NCI-H2107 treated with DMSO at 0.1 percent for 48 hours (cell line): ENCODE measurements at regions not wholly inside any gene's neighbourhood (a gene's known extent, or its start where the extent isn't known, plus 50 kb on each side); places are given as distances from the start of the nearest gene placed in this dataset.
"Not testable (repeated sequence)": the region's sequence is repeated elsewhere in the genome, so short reads cannot be mapped to it uniquely, and the experiment has no call there.

ENCODE experiments used
- DNase-seq: peaks from one replicate; lab custom pipeline; 2025; ENCODE audit not compliant: unreplicated experiment; lab: John Stamatoyannopoulos, UW

DNA sequence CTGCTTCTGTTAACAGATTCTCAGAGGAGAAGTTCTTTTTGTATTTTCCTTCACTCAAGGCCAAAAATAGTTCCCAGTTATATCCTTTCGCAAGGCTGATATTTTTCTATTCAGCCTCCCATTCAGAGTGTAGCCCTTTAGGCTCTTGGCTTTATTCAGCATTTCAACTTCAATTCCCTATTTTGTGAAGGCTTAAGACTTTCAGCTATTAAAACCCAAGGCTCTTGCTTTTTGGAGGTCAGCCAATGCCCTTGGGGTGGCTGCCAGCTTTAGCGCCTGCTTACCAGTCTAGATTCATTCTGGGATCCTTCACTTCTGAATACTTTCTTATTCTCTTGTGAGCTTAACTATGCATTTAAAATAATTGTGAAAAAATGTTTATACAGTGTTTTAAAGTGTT, 57.3 kb upstream of the ADGRA3 start:
- DNase-seq: no peak

DNA sequence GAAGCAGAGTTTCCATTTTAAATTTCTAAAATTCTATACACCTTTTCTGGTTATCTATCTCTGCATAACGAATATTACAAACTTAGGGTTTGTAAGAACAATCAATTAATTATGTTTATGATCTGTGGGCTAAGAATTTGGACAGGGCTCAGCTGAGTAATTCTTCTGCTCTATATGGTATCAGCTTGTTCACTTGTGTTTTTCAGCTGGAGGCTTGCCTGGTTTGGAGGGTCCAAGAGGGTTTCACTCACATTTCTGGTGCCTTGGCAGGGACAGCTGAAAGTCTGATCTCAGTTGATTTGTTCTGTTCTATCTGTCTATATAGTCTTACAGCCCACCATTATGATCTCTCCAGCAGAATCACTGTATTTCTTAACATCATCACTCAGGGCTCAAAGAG, 57.8 kb upstream of the ADGRA3 start:
- no peak for DNase-seq

DNA sequence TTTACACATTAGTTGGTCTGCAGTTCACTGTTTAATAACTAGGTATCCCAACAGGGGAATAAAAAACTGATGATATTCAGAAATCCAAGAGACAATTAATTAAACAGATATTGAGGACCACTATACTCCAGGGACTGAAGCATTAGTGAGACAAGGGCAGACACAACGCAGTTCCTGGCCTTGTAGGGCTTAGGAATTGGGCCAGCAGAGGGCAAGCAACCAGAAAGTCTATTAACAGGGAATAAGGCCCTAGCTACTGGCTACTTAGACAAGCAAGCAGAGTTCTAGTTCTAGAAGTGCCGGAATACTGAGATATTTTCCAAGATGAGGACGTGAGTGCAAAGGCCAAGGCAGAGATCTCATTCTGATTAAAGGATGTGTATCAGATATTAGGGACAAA, 58.6 kb upstream of the ADGRA3 start:
- DNase-seq: no peak

DNA sequence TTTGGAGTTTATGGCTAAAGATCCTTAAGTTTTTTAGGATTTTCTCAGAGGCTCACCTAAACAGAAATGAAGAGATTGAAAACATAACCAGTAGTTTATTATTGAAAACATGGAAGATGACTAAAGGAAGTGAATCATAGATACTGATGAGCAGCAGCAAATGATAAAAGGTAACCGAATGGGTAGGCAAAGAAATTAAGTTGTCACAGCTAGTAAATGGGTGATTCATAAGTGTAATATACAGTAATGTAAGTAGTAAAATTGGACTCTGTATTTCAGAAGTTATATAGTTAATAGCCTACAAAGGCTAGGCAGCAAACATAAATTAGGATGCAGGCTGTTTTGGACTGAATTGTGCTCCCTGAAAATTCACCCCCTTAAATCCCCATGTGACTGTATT, 59.0 kb upstream of the ADGRA3 start:
- DNase-seq: no peak

DNA sequence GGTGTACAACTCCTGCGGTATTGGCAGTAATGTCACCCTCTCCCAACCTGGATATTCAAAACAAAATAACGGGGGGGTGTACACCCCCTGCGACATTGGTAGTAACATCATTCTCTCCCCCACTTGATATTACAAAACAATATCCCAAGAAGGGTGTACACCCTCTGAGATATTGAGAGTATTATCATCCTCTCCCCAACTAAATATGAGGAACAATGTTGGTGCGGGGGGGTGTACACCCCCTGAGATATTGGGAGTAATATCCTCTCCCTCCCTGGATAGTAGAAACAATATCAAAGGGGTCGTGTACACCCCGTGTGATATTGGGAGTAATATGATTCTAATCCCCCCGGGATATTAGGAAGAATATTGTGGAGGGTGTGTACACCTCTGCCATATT, 71.4 kb upstream of the ADGRA3 start:
- no peak for DNase-seq

DNA sequence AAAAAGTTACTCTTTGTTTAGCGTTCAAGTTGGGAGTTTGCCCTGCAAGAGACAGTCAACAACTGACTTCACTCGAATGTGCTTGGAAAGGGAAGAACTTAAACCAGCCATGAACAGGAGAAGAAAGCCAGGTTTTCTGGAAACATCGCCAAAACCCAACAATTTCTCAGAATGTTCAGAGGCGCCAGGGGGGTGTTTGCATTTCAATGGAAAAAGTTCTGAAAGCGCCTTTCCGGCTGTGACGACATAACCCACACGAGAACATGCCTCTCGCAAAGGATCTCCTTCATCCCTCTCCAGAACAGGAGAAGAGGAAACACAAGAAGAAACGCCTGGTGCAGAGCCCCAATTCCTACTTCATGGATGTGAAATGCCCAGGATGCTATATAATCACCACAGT, 78.1 kb upstream of the ADGRA3 start:
- DNase-seq: no peak

DNA sequence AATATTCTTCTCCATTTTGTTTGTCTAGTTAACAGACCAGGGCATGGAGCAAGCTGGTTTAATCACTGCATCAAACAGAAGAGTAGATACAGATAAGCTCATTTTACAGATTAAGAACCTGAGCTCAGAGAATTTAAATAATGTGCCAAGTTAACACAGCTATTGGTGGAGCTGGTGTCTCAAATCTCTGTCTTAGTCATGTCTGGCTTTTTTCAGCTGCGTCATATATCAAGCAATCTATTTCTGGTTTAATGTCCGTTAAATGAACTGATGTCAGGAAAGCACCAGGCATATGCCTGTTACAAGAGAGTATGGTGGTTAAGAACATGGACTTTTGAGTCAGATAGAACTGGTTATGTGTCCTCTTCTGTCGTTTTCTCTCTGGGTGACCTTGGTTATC, 79.8 kb upstream of the ADGRA3 start:
- no peak for DNase-seq

DNA sequence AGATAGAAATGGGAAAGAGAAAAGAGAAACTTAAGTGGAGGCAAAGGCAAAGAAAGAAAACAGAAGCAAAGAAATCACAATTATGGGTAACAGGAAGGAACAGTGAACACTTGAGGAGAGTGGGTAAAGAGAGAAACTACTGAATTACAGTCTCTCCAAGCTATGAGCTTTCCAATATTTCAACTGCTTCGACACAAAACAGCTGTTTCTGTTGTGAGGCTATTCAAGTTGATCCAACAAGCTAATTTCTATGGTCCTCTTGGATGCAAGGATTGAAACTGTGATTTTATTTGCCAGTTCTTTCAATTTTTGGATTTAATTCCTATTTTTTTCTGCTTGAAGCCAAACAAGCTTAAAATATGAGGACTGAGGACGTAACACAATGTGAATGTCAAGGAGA, 80.5 kb upstream of the ADGRA3 start:
- no peak for DNase-seq

DNA sequence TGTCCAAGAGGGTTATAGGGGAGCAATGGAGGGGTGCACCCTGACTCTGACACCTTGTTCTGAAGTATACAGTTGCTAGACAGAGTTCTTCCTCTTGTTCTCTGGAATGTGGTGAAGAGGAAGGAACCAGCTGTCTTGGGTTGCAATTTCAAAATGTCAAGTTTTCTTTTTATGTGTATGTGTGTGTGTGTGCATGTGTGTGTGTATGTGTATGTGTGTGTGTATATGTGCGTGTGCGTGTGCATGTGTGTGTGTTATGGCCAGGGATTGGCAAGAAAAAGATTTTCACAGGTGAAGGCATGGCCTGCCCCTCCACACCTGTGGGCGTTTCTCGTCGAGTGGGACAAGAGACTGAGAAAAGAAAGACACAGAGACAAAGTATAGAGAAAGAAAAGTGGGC, 81.6 kb upstream of the ADGRA3 start:
- no peak for DNase-seq

DNA sequence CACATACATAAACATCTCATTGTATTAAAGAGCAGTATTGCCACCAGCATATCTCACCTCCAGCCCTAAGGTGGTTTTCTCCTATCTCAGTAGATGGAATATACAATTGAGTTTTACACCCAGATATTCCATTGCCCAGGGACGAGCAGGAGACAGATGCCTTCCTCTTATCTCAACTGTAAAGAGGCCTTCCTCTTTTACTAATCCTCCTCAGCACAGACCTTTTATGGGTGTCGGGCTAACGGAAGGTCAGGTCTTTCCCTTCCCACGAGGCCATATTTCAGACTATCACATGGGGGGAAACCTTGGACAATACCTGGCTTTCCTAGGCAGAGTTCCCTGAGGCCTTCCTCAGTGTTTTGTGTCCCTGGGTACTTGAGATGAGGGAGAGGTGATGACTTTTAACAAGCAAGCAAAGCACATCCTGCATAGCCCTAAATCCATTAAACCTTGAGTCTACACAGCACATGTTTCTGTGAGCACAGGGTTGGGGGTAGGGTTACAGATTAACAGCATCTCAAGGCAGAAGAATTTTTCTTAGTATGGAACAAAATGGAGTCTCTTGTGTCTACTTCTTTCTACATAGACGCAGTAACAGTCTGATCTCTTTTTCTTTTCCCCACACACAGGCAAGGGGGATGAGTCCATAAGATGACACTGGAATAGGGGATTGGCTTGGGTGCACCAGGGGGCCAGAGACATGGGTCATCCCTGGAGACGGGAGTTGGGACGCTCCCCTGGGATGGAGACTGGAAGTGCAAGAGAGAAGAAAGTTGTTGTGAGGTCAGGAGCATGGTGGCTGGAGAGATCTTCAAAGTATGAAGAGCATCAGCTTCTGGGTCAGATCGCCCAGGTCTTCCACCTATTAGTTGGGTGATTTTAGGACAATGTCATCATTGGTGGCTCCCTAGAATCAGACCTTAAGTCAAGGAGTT, 82.5 kb upstream of the ADGRA3 start:
- not testable (repeated sequence) for DNase-seq

DNA sequence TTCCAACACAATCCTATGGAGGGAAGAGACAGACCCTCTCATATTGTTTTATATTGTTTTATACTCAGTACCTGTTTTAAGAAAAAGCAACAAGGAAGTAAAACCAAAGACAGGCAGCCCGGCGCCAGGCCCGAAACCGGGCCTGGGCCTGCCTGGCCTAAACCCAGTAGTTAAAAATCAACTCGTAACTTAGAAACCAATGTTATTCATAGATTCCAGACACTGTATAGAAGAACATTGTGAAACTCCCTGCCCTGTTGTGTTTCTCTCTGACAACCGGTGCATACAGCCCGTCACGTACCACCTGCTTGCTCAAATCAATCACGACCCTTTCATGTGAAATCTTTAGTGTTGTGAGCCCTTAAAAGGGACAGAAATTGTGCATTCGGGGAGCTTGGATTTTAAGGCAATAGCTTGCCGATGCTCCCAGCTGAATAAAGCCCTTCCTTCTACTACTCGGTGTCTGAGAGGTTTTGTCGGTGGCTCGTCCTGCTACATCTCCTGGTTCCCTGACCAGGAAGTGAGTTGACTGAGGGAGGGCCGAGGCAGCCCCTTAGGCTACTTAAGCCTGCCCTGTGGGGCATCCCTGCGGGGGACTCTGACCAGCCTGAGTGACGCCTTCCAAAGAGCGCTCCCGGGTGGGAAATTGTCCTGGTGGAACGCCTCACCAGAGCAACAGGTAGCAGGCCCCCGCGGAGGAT, 83.5 kb upstream of the ADGRA3 start:
- not testable (repeated sequence) for DNase-seq

DNA sequence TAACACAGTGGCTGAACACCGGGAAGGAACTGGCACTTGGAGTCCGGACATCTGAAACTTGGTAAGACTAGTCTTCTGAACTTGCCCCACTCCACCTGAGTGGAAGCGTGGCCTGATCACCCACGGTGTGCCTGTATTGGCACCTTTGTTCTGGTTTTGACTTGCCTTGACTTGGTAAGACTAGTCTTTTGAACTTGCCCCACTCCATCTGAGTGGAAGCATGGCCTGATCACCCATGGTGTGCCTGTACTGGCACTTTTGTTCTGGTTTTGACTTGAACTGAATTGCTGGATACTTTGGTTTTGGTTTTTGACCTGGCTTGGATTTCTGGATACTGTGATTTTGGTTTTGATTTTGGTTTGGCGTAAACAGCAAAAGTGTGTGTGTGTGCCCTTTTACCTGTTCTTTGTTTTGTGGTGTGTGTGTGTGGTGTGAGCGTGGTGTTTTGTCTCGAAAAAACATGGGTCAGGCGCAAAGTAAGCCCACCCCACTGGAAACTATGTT, 84.1 kb upstream of the ADGRA3 start:
- DNase-seq: not testable (repeated sequence)

DNA sequence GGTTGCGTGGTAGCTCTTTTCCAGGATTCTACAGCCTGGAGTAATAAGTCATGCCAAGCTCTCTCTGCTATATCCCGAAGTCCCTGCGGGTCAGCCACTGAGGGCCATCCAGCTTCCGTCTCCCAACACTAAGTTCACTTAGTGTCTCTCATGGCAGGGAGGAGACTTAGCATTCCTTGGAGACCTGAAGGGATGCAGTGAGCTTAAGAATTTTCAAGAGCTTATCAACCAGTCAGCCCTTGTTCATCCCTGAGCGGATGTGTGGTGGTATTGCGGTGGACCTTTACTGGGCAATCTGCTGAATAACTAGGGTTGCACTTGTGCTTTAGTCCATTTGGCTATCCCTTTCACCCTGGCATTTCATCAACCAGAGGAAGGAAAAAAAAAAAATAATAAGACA, 85.8 kb upstream of the ADGRA3 start:
- DNase-seq: not testable (repeated sequence)

DNA sequence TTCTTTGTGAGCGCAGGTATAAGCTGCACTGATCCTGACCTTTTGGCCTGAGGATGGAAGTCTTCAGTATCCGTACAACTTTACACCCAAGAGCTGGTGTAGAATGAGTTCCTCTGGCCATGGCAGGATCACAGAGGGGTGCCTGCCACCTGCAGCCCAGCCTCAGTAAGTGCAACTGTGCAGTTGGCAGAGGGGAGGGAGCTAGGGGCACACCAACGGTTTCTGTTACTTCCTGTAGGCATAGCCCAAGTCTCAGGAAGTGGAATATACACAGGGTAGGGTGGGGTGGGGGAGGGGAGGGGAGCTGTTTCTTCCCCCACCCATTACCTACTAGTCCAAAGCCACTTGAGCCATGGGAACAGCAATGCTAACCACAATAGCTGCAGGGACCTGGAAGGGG, 85.4 kb upstream of the GBA3 start:
- peak; percentile 18 for DNase-seq

DNA sequence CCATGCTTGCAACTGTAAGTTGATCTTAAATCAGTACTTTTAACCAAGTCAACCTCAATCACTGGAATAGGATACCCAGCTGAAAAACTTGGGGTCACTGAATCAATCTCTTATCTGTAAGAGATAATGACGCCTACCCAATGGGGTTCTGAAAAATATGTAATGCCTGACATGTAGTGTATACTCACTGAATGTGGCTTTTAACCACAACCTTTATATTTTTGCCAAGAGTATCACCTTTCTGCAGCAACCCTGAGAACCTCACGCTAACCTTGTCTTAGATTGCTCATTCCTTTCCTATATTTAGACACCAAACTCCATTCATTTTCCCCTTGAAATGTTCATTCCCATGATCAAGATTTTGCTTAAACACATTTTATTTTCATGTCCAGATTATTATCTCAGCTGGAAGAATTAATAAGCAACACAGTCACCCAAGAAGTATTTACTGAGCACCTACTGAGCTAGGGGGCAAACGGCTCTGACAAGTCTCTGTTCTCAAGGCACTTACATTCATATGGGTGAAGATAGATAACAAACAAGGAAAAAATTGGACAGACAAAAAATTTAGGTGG, 82.7 kb upstream of the GBA3 start:
- DNase-seq: not testable (repeated sequence)

DNA sequence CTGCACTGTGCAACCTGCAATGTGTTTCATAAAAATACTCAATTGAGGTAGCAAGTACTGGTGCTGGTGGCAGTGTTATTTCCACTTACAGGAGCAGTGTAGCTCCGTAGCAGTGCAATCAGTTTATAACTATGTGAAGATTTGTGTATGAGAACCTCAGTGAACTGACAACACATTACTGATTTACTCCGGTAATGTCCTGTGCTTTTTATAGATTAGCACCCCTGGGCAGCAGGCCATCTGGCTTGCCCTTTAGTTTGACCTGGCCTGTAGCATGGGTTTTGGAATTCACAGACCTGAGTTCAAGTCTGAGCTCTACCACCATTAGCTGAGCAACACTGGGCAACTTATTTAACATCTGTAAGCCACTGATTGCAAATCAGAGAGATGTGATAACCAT, 78.6 kb upstream of the GBA3 start:
- no peak for DNase-seq

DNA sequence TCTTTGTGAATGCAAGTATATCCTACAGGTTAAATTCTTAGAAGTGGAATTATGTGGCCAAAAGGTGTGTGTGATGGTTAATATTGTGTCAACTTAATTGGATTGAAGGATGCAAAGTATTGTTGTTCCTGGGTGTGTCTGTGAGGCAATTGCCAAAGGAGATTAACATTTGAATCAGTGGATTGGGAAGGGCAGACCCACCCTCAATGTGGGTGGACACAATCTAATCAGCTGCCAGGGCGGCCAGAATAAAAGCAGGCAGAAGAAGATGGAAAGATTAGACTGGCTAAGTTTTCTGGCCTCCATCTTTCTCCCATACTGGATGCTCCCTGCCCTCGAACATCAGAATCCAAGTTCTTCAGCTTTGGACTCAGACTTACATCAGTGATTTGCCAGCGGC, 76.2 kb upstream of the GBA3 start:
- no peak for DNase-seq

DNA sequence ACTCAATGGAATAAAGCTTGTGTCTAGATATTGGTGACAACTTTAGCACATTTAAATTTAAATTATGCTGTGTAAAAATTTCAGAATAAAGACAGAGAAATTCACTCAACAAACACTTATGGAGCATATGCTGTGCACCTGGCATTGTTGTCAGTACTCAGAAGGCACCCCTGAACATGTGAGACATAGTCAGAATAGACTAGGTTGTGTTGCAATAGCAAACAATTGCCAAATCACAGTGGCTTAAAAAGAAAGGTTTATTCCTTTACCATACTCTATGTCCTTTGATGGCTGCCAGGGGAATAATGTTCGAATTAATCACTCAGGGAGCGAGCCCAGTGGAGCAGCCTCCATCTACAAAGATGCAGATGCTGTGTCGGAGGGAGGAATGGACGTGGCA, 72.6 kb upstream of the GBA3 start:
- DNase-seq: not testable (repeated sequence)

DNA sequence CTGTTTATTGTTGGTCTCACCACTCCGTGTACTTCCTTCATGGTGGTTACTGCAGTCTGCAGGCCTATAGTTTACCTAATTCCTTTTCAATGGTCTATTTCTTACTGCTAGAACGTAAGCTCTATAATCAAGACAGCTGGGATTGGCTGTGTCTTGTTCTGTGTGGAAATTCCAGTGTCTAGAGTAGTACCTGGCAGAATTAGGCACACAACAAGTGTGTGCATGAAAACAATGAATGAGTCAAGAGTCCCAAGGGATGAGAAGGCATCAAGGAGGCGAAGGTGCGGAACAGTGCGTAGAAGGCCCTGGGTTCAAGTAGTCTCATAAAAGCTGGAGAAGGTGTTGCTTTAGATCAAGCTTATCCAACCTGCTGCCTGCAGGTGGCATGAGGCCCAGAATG, 70.8 kb upstream of the GBA3 start:
- not testable (repeated sequence) for DNase-seq

DNA sequence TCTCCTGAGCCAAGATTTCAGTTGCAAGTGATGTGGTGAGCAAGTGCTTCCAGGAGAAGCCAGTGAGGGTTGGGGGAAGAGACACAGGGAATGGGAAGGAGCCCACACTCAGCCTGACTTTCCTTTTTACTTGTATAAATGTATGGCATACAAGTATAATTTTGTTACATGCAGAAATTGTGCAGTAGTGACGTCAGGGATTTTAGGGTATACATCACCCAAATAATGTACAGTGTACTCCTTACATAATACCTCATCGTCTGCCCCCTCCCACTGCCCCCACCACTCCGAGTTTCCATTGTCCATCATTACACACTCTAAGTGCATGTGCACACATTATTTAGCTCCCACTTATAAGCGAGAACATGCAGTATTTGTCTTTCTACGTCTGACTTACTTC, 68.7 kb upstream of the GBA3 start:
- not testable (repeated sequence) for DNase-seq

DNA sequence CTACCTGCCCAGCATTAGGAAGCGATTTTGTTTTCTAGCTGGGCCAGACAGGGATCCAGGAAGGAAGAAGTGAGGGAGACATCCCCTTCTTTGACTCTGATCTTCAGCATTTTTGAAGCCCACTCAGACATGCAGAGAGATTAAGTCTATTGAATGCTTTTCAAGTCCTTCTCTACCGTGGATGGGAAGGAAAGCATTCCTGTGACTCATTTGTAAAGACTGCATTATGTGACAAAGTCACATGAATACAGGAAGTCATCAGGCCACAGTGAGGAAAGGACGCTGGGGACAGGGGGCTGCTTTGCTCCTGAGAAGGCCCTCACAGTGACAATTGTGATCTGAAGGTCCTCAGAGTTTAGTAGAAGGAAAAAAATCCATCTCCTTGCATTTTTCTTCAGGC, 67.4 kb upstream of the GBA3 start:
- no peak for DNase-seq

DNA sequence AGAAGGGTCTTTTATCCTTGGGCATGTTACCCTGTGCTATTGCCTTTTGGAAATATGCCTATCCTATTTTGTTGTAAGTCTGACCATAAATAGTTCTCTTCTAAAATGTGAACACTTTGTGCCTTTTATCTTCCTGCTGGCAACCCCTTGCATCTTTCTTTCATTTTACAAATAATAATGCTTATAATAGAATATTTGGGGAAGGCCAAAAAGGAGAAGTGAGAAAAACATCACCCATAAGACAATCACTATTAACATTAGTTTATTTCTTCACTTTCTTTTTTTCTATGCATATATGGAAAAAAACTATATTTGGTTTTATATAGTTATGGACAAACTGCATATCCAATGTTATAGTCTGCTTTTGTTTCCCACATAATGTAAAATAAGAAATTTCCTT, 64.9 kb upstream of the GBA3 start:
- not testable (repeated sequence) for DNase-seq
